CD4-positive, alpha-beta memory T cell (primary cell): ENCODE measurements at regions not wholly inside any gene's neighbourhood (a gene's known extent, or its start where the extent isn't known, plus 50 kb on each side); places are given as distances from the start of the nearest gene placed in this dataset.

Source experiments
- CTCF ChIA-PET: fragments of 350-600 bp; sonication (Branson Sonifier 250); formaldehyde crosslinking; loops from one replicate; lab custom pipeline; 2021; ENCODE audit warnings: inconsistent platforms; ENCODE audit not compliant: partially characterized antibody; lab: Charles Lee
- POLR2A ChIA-PET: fragments of 350-600 bp; sonication (Branson Sonifier 250); formaldehyde crosslinking; loops from one replicate; lab custom pipeline; 2021; ENCODE audit not compliant: partially characterized antibody; lab: Charles Lee
- DNase-seq, 5 donors: peaks; one replicate each; pipeline versions ENCODE4 v3.0.0 to v3.0.0-alpha.2; 2020 to 2022; ENCODE audit warnings: mixed read lengths in 1 of 5
- H3K27ac ChIP-seq: one replicate; pipeline ENCODE4 v1.7.0; 2013; ENCODE audit warnings: low read depth, low read length
- H3K27me3 ChIP-seq: 2 replicates; pipeline ENCODE4 v1.7.0; 2013; ENCODE audit warnings: mild to moderate bottlenecking, low read length, moderate library complexity; ENCODE audit not compliant: insufficient read depth
- H3K36me3 ChIP-seq: 2 replicates; pipeline ENCODE4 v1.7.0; 2013; ENCODE audit warnings: mild to moderate bottlenecking, low read length, moderate library complexity; ENCODE audit not compliant: insufficient read depth
- H3K4me1 ChIP-seq: 2 replicates; pipeline ENCODE4 v1.7.0; 2013; ENCODE audit warnings: mild to moderate bottlenecking, low read length, moderate library complexity; ENCODE audit not compliant: insufficient read depth
- H3K4me3 ChIP-seq, 2 donors: one replicate each; pipeline ENCODE4 v1.7.0; 2013; ENCODE audit warnings: low read length in 2 of 2, mild to moderate bottlenecking in 1 of 2
- H3K9me3 ChIP-seq, 2 donors: one replicate each; pipeline ENCODE4 v1.7.0; 2013; ENCODE audit warnings: low read length in 2 of 2, control low read depth in 1 of 2; ENCODE audit not compliant: control insufficient read depth in 1 of 2
- H3K27ac Mint-ChIP-seq, 7 donors: one replicate each; pipeline ENCODE4 v1.8.0; 2020 to 2021; ENCODE audit warnings: mixed read lengths in 7 of 7, mild to moderate bottlenecking in 6 of 7, inconsistent platforms in 3 of 7, moderate library complexity in 3 of 7
- H3K27me3 Mint-ChIP-seq, 2 donors: one replicate each; pipeline ENCODE4 v1.8.0; 2020 to 2021; ENCODE audit warnings: mixed read lengths in 2 of 2
- H3K36me3 Mint-ChIP-seq, 2 donors: one replicate each; pipeline ENCODE4 v1.8.0; 2020 to 2021; ENCODE audit warnings: mixed read lengths in 2 of 2, inconsistent platforms in 1 of 2, mild to moderate bottlenecking in 1 of 2
- H3K4me1 Mint-ChIP-seq, 4 donors: one replicate each; pipeline ENCODE4 v1.8.0; 2020 to 2021; ENCODE audit warnings: mixed read lengths in 4 of 4, mild to moderate bottlenecking in 1 of 4
- H3K4me3 Mint-ChIP-seq, 8 donors: one replicate each; pipeline ENCODE4 v1.8.0; 2020 to 2021; ENCODE audit warnings: mixed read lengths in 8 of 8, mild to moderate bottlenecking in 7 of 8, moderate library complexity in 6 of 8, inconsistent platforms in 3 of 8
- H3K9me3 Mint-ChIP-seq, 8 donors: one replicate each; pipeline ENCODE4 v1.8.0; 2020 to 2021; ENCODE audit warnings: mixed read lengths in 8 of 8, mild to moderate bottlenecking in 5 of 8, inconsistent platforms in 3 of 8, moderate library complexity in 1 of 8
- intact Hi-C: fragments of 100-400 bp; cut with micrococcal nuclease; formaldehyde crosslinking; loops from one replicate; pipeline ENCODE4 v1.15.1; 2023

GRCh38 chr16:55042556-55043432 is 112.1 kb downstream of the IRX5 start:
- CTCF ChIA-PET: interaction anchor here (1.5 kb wide), 1 partner anchor 11 kb away, joined by 3 read pairs; no protein-coding TSS in a partner anchor
- Mint-ChIP-seq H3K4me1 (no peaks in the 10 kb centered on the region), H3K27ac (no peak overlapping the region), H3K9me3 (no peaks in the 10 kb centered on the region), H3K36me3 (no peaks in the 10 kb centered on the region), H3K27me3 (peaks cover 0 to 4% of the 10 kb centered on the region in 2 donors), H3K4me3 (no peak overlapping the region)
- H3K4me1 ChIP-seq: no peaks in the 10 kb centered on the region
- no peak overlapping the region for H3K4me3 ChIP-seq
- POLR2A ChIA-PET: no interaction called here
- no peaks in the 10 kb centered on the region for H3K36me3 ChIP-seq
- no peaks in the 10 kb centered on the region for H3K27me3 ChIP-seq
- no peak overlapping the region for H3K27ac ChIP-seq
- DNase-seq: no peak
- no peaks in the 10 kb centered on the region for H3K9me3 ChIP-seq
- intact Hi-C loops: no loop called here

- Histone ChIP-seq H3K4me1 (no peaks in the 10 kb centered on the region), H3K27me3 (no peaks in the 10 kb centered on the region), H3K36me3 (no peaks in the 10 kb centered on the region), H3K27ac (no peak overlapping the region), H3K9me3 (no peaks in the 10 kb centered on the region), H3K4me3 (no peak overlapping the region)
- ChIA-PET CTCF (interaction anchor here (1.5 kb wide), 1 partner anchor 10 kb away, joined by 3 read pairs; no protein-coding TSS in a partner anchor), POLR2A (no interaction called here)
- no peak for DNase-seq
- Mint-ChIP-seq H3K27ac (no peak overlapping the region), H3K36me3 (no peaks in the 10 kb centered on the region), H3K9me3 (no peaks in the 10 kb centered on the region), H3K27me3 (peaks cover 0 to 4% of the 10 kb centered on the region in 2 donors), H3K4me1 (no peaks in the 10 kb centered on the region), H3K4me3 (no peak overlapping the region)
- intact Hi-C loops: no loop called here
Measured at GRCh38 chr16:55043499-55043898, 112.8 kb downstream of the IRX5 start.

- no peak overlapping the region for H3K27ac ChIP-seq
- intact Hi-C loops: no loop called here
- H3K4me1 Mint-ChIP-seq: no peaks in the 10 kb centered on the region
- no peak for DNase-seq
- H3K36me3 Mint-ChIP-seq: no peaks in the 10 kb centered on the region
- no peak overlapping the region for H3K27ac Mint-ChIP-seq
- ChIA-PET POLR2A (no interaction called here), CTCF (interaction anchor here (0.7 to 1.5 kb wide), 2 partner anchors 9 to 22 kb away, joined by 3 read pairs; no protein-coding TSS in a partner anchor)
- H3K4me1 ChIP-seq: no peaks in the 10 kb centered on the region
- H3K27me3 ChIP-seq: no peaks in the 10 kb centered on the region
- no peak overlapping the region for H3K4me3 Mint-ChIP-seq
- H3K9me3 Mint-ChIP-seq: no peaks in the 10 kb centered on the region
- H3K27me3 Mint-ChIP-seq: peaks cover 0 to 4% of the 10 kb centered on the region in 2 donors
- no peaks in the 10 kb centered on the region for H3K36me3 ChIP-seq
- no peak overlapping the region for H3K4me3 ChIP-seq
- no peaks in the 10 kb centered on the region for H3K9me3 ChIP-seq
Measured at GRCh38 chr16:55044201-55044975, 113.7 kb downstream of the IRX5 start.

GRCh38 chr16:55045329-55045728 is 114.7 kb downstream of the IRX5 start:
- no peaks in the 10 kb centered on the region for H3K9me3 Mint-ChIP-seq
- DNase-seq: no peak
- no peaks in the 10 kb centered on the region for H3K36me3 Mint-ChIP-seq
- Histone ChIP-seq H3K9me3 (no peaks in the 10 kb centered on the region), H3K4me1 (no peaks in the 10 kb centered on the region), H3K27ac (no peak overlapping the region), H3K27me3 (no peaks in the 10 kb centered on the region), H3K4me3 (no peak overlapping the region), H3K36me3 (no peaks in the 10 kb centered on the region)
- no peak overlapping the region for H3K4me3 Mint-ChIP-seq
- CTCF ChIA-PET: interaction anchor here (0.7 kb wide), 1 partner anchor 23 kb away, joined by 3 read pairs; no protein-coding TSS in a partner anchor
- POLR2A ChIA-PET: no interaction called here
- no peaks in the 10 kb centered on the region for H3K4me1 Mint-ChIP-seq
- H3K27me3 Mint-ChIP-seq: peaks cover 0 to 4% of the 10 kb centered on the region in 2 donors
- no peak overlapping the region for H3K27ac Mint-ChIP-seq
- intact Hi-C loops: no loop called here

GRCh38 chr16:55045756-55046460 is 115.2 kb downstream of the IRX5 start:
- intact Hi-C loops: no loop called here
- no peak for DNase-seq
- Mint-ChIP-seq H3K9me3 (no peaks in the 10 kb centered on the region), H3K4me1 (no peaks in the 10 kb centered on the region), H3K27me3 (peaks cover 0 to 4% of the 10 kb centered on the region in 2 donors), H3K27ac (no peak overlapping the region), H3K4me3 (no peak overlapping the region), H3K36me3 (no peaks in the 10 kb centered on the region)
- Histone ChIP-seq H3K4me3 (no peak overlapping the region), H3K36me3 (no peaks in the 10 kb centered on the region), H3K9me3 (no peaks in the 10 kb centered on the region), H3K27me3 (no peaks in the 10 kb centered on the region), H3K4me1 (no peaks in the 10 kb centered on the region), H3K27ac (no peak overlapping the region)
- ChIA-PET CTCF (no interaction called here), POLR2A (no interaction called here)

GRCh38 chr16:55046513-55046912 is 115.8 kb downstream of the IRX5 start:
- Mint-ChIP-seq H3K36me3 (no peaks in the 10 kb centered on the region), H3K4me3 (no peak overlapping the region), H3K27me3 (peaks cover 0 to 4% of the 10 kb centered on the region in 2 donors), H3K9me3 (no peaks in the 10 kb centered on the region), H3K4me1 (no peaks in the 10 kb centered on the region), H3K27ac (no peak overlapping the region)
- Histone ChIP-seq H3K36me3 (no peaks in the 10 kb centered on the region), H3K4me3 (no peak overlapping the region), H3K27me3 (no peaks in the 10 kb centered on the region), H3K9me3 (no peaks in the 10 kb centered on the region), H3K27ac (no peak overlapping the region), H3K4me1 (no peaks in the 10 kb centered on the region)
- ChIA-PET POLR2A (no interaction called here), CTCF (no interaction called here)
- intact Hi-C loops: no loop called here
- no peak for DNase-seq

GRCh38 chr16:55046916-55047315 is 116.3 kb downstream of the IRX5 start:
- Mint-ChIP-seq H3K27me3 (peaks cover 2 to 4% of the 10 kb centered on the region in 2 donors), H3K4me1 (no peaks in the 10 kb centered on the region), H3K9me3 (no peaks in the 10 kb centered on the region), H3K36me3 (no peaks in the 10 kb centered on the region), H3K27ac (no peak overlapping the region), H3K4me3 (no peak overlapping the region)
- Histone ChIP-seq H3K36me3 (no peaks in the 10 kb centered on the region), H3K4me3 (no peak overlapping the region), H3K27me3 (no peaks in the 10 kb centered on the region), H3K27ac (no peak overlapping the region), H3K4me1 (no peaks in the 10 kb centered on the region), H3K9me3 (no peaks in the 10 kb centered on the region)
- intact Hi-C loops: no loop called here
- DNase-seq: no peak
- ChIA-PET POLR2A (no interaction called here), CTCF (no interaction called here)
